ENCODE measurements at regions not wholly inside any gene's neighbourhood (a gene's known extent, or its start where the extent isn't known, plus 50 kb on each side); places are given as distances from the start of the nearest gene placed in this dataset.

DNA sequence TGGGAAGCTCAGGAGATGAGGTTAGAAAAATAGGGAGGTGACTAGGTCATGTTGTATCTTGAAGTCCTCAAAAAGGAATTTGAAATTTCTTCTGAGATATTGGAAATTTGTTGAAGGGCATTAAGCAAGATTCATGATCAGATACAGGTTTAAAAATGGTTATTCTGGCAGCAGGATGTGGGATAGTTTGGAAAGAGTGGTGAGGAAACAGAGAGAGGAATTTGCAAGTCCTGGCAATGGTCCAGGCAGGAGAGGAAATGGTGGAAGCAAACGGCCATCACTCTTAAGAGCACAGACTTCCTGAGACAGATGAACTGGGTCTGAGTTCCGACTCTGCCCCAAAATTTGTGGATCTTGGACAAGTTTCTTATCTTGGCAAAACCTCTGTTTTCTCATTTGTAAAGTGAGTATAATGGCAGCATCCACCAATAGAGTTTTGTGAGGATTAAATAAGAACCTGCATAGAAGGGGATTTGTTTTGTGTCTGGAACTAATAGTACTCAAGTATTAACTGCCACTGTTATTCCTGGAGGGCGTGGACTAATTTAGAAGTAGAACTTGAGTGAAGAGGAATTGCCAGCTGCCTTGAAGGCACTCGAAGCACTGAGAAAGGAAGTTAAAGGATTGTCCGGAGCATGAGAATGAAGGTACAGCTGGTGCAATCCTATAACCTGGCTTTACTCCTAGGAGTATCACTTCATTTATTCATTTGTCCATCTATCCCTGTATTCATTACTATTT lies 99.6 kb downstream of the CCNA1 start:
- CTCF ChIA-PET (ENCODE audit: unreplicated experiment) = no interaction called here
- no TSS peak for BruUV-seq (replicated peaks)
- no peak overlapping the region for H3K4me2 ChIP-seq (ENCODE audit: low read length)

DNA sequence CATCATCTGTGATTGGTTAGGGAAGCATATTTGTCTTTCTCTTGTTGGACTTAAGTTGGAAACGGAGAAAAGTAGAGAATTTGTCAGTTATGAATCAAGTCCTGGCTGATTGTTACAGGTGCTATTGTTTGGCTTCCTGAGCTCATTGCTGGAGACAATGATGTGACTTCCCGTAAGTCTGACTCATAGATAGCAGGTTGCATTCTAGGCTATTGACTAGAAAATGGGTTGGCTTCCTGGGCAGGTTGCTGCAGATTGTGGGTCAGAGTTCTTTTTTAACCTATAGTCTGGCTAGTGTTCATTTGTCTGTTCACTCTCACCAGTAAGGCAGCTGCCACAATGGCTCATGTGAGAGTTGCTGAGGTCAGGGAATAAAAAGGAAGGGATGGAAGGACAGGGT lies 101.5 kb downstream of the CCNA1 start:
- Histone ChIP-seq H4K20me1 (ENCODE audit: insufficient read depth, low read length) (no peaks in the 10 kb centered on the region), H3K4me3 (ENCODE audit: low read depth, low read length, poor library complexity, severe bottlenecking) (no peak overlapping the region), H2AFZ (ENCODE audit: low read length) (no peak overlapping the region), H3K36me3 (ENCODE audit: insufficient read depth, low read length) (no peaks in the 10 kb centered on the region), H3K27ac (ENCODE audit: low read depth, low read length, poor library complexity, severe bottlenecking) (no peak overlapping the region), H3K9me3 (ENCODE audit: low read length) (no peaks in the 10 kb centered on the region), H3K79me2 (ENCODE audit: insufficient read depth, low read depth, low read length) (no peaks in the 10 kb centered on the region), H3K4me1 (ENCODE audit: insufficient read depth, low read length, poor library complexity, severe bottlenecking) (no peaks in the 10 kb centered on the region), H3K9me2 (ENCODE audit: insufficient read depth, low read length) (no peaks in the 10 kb centered on the region), H3K4me2 (ENCODE audit: low read length) (no peak overlapping the region)
- no TSS peak for BruUV-seq (replicated peaks)
- TF ChIP-seq, protein P1, sequence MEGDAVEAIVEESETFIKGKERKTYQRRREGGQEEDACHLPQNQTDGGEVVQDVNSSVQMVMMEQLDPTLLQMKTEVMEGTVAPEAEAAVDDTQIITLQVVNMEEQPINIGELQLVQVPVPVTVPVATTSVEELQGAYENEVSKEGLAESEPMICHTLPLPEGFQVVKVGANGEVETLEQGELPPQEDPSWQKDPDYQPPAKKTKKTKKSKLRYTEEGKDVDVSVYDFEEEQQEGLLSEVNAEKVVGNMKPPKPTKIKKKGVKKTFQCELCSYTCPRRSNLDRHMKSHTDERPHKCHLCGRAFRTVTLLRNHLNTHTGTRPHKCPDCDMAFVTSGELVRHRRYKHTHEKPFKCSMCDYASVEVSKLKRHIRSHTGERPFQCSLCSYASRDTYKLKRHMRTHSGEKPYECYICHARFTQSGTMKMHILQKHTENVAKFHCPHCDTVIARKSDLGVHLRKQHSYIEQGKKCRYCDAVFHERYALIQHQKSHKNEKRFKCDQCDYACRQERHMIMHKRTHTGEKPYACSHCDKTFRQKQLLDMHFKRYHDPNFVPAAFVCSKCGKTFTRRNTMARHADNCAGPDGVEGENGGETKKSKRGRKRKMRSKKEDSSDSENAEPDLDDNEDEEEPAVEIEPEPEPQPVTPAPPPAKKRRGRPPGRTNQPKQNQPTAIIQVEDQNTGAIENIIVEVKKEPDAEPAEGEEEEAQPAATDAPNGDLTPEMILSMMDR (conservative IDR thresholded peaks at IDR 0.05; ENCODE audit: low read length) = no peak
- no peak for TF ChIP-seq EZH2phosphoT487 (IDR thresholded peaks at IDR 0.05; ENCODE audit: borderline replicate concordance, low read depth, low read length)
- CTCF ChIA-PET (ENCODE audit: unreplicated experiment) = no interaction called here
- no peak for DNase-seq (ENCODE audit: low spot score)
- POLR2A ChIA-PET = interaction anchor here (0.6 to 2.1 kb wide), 3 partner anchors 9 to 59 kb away, joined by 3 to 6 read pairs (median 3); no protein-coding TSS in a partner anchor
- intact Hi-C loops (cut with micrococcal nuclease; ENCODE audit: unreplicated experiment) = no loop called here

More for the DNA sequence above, 99.6 kb downstream of the CCNA1 start:
- no peak for DNase-seq (ENCODE audit: low spot score)
- TF ChIP-seq, protein P1 (conservative IDR thresholded peaks at IDR 0.05; ENCODE audit: low read length) = no peak
- Histone ChIP-seq H3K4me3 (ENCODE audit: low read depth, low read length, poor library complexity, severe bottlenecking) (no peak overlapping the region), H3K79me2 (ENCODE audit: insufficient read depth, low read depth, low read length) (no peaks in the 10 kb centered on the region), H3K36me3 (ENCODE audit: insufficient read depth, low read length) (no peaks in the 10 kb centered on the region), H3K9me3 (ENCODE audit: low read length) (no peaks in the 10 kb centered on the region), H3K4me1 (ENCODE audit: insufficient read depth, low read length, poor library complexity, severe bottlenecking) (no peaks in the 10 kb centered on the region), H3K27ac (ENCODE audit: low read depth, low read length, poor library complexity, severe bottlenecking) (no peak overlapping the region), H4K20me1 (ENCODE audit: insufficient read depth, low read length) (no peaks in the 10 kb centered on the region), H2AFZ (ENCODE audit: low read length) (no peak overlapping the region), H3K9me2 (ENCODE audit: insufficient read depth, low read length) (no peaks in the 10 kb centered on the region)
- intact Hi-C loops (cut with micrococcal nuclease; ENCODE audit: unreplicated experiment) = no loop called here
- POLR2A ChIA-PET = interaction anchor here (0.6 kb wide), 1 partner anchor 309 kb away, joined by 4 read pairs; no protein-coding TSS in a partner anchor

DNA sequence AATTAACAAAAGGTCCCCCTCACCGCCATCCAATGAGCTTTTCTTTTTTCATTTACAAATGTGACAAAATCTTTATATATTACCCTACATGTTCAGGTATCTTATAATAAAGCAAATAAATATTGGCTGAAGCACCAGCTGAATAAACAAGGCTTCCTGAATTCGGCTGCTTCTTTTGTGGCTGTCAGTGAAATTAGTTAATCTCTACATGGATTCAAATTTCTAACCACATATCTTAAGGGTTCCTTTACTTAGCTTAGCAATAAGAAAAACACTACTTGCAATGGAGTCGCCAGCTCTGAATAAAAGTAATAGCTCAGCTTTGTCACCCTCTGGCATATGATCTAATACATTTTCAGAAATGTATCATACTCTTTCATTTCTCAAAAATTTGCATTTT lies 104.3 kb downstream of the CCNA1 start:
- no peak overlapping the region for H3K27ac ChIP-seq (ENCODE audit: low read depth, low read length, poor library complexity, severe bottlenecking)
- DNase-seq (ENCODE audit: low spot score) = no peak
- no peak overlapping the region for H2AFZ ChIP-seq (ENCODE audit: low read length)
- H3K4me3 ChIP-seq (ENCODE audit: low read depth, low read length, poor library complexity, severe bottlenecking) = no peak overlapping the region
- no peak overlapping the region for H3K4me2 ChIP-seq (ENCODE audit: low read length)
- CTCF ChIA-PET (ENCODE audit: unreplicated experiment) = no interaction called here
- POLR2A ChIA-PET = no interaction called here
- H4K20me1 ChIP-seq (ENCODE audit: insufficient read depth, low read length) = no peaks in the 10 kb centered on the region
- no peaks in the 10 kb centered on the region for H3K4me1 ChIP-seq (ENCODE audit: insufficient read depth, low read length, poor library complexity, severe bottlenecking)
- intact Hi-C loops (cut with micrococcal nuclease; ENCODE audit: unreplicated experiment) = no loop called here
- BruUV-seq (replicated peaks) = no TSS peak
- H3K79me2 ChIP-seq (ENCODE audit: insufficient read depth, low read depth, low read length) = no peaks in the 10 kb centered on the region
- no peaks in the 10 kb centered on the region for H3K36me3 ChIP-seq (ENCODE audit: insufficient read depth, low read length)
- no peaks in the 10 kb centered on the region for H3K9me3 ChIP-seq (ENCODE audit: low read length)
- no peaks in the 10 kb centered on the region for H3K9me2 ChIP-seq (ENCODE audit: insufficient read depth, low read length)
- TF ChIP-seq EZH2phosphoT487 (IDR thresholded peaks at IDR 0.05; ENCODE audit: borderline replicate concordance, low read depth, low read length) = no peak
- TF ChIP-seq, protein P1 (conservative IDR thresholded peaks at IDR 0.05; ENCODE audit: low read length) = no peak
